ENCODE measurements at regions not wholly inside any gene's neighbourhood (a gene's known extent, or its start where the extent isn't known, plus 50 kb on each side); places are given as distances from the start of the nearest gene placed in this dataset.
"Not testable (repeated sequence)": the region's sequence is repeated elsewhere in the genome, so short reads cannot be mapped to it uniquely, and the experiment has no call there.

- DNase-seq = no peak
Observed at GRCh38 chr18:39449566-39449965, 1884.0 kb upstream of the CELF4 start.

- no peak for DNase-seq
Observed at GRCh38 chr18:39448942-39449341, 1883.3 kb upstream of the CELF4 start.

GRCh38 chr18:39444957-39445356 lies 1879.4 kb upstream of the CELF4 start:
- not testable (repeated sequence) for DNase-seq

- DNase-seq = no peak
Observed at GRCh38 chr18:39441648-39442047, 1876.0 kb upstream of the CELF4 start.

GRCh38 chr18:39435996-39436395 lies 1870.4 kb upstream of the CELF4 start:
- DNase-seq = no peak

GRCh38 chr18:39435209-39435608 lies 1869.6 kb upstream of the CELF4 start:
- no peak for DNase-seq

- no peak for DNase-seq
Observed at GRCh38 chr18:39434223-39434920, 1868.8 kb upstream of the CELF4 start.

- no peak for DNase-seq
Observed at GRCh38 chr18:39425172-39425850, 1859.7 kb upstream of the CELF4 start.

GRCh38 chr18:39424261-39424660 lies 1858.7 kb upstream of the CELF4 start:
- no peak for DNase-seq

- no peak for DNase-seq
Observed at GRCh38 chr18:39421276-39421675, 1855.7 kb upstream of the CELF4 start.

- no peak for DNase-seq
Observed at GRCh38 chr18:39419315-39419714, 1853.7 kb upstream of the CELF4 start.

- DNase-seq = no peak
Observed at GRCh38 chr18:39415471-39415870, 1849.9 kb upstream of the CELF4 start.

- DNase-seq = no peak
Observed at GRCh38 chr18:39414009-39414700, 1848.6 kb upstream of the CELF4 start.

- no peak for DNase-seq
Observed at GRCh38 chr18:39406941-39407340, 1841.3 kb upstream of the CELF4 start.

- no peak for DNase-seq
Observed at GRCh38 chr18:39403121-39403520, 1837.5 kb upstream of the CELF4 start.

- no peak for DNase-seq
Observed at GRCh38 chr18:39399662-39400061, 1834.1 kb upstream of the CELF4 start.

GRCh38 chr18:39396168-39396567 lies 1830.6 kb upstream of the CELF4 start:
- DNase-seq = no peak

- no peak for DNase-seq
Observed at GRCh38 chr18:39389800-39390379, 1824.3 kb upstream of the CELF4 start.

- no peak for DNase-seq
Observed at GRCh38 chr18:39380866-39381265, 1815.3 kb upstream of the CELF4 start.

- no peak for DNase-seq
Observed at GRCh38 chr18:39380186-39380725, 1814.7 kb upstream of the CELF4 start.

- DNase-seq = no peak
Observed at GRCh38 chr18:39375066-39375465, 1809.5 kb upstream of the CELF4 start.

GRCh38 chr18:39371996-39372395 lies 1806.4 kb upstream of the CELF4 start:
- no peak for DNase-seq

GRCh38 chr18:39366656-39367055 lies 1801.1 kb upstream of the CELF4 start:
- no peak for DNase-seq
